ENCODE measurements at regions not wholly inside any gene's neighbourhood (a gene's known extent, or its start where the extent isn't known, plus 50 kb on each side); places are given as distances from the start of the nearest gene placed in this dataset.

DNA sequence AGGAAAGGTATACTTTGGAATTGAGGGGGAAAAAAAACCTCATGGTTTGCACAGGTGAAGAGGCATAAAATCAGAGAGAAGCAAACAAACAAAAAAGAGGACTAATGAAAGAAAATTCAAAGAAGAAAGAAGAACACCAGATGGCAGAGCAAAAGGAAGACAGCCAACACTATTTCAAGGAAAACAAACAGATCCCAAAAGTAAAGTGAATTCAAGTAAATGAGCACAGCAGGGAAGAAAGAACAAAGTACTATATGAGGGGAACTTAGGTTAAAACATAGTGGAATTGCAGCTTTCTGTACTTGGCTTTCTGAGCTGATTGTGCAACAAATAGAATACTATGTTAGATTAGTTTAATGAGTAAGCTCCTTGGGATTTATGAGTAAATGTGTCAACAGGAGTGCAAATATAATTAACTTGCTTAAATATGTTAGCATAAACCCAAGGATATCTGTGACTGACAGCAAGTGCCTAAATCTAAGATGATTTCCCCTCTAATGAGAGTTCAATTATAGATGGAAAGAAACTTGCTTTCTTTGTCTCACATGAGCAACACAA lies 404.6 kb upstream of the CNTN5 start:
- Histone ChIP-seq H3K4me2 (ENCODE audit: insufficient read depth, low read length) (no peak overlapping the region), H3K27ac (ENCODE audit: extremely low read depth, low read depth, low read length) (no peak overlapping the region), H3K9me1 (ENCODE audit: control insufficient read depth, insufficient read depth, low read length) (no peaks in the 10 kb centered on the region), H3K36me3 (ENCODE audit: control insufficient read depth, insufficient read depth, low read length) (no peaks in the 10 kb centered on the region), H3K9ac (ENCODE audit: insufficient read depth in 1 of 2, low read depth in 2 of 2, low read length in 2 of 2) (no peak overlapping the region), H3K4me3 (no peak overlapping the region), H3K9me3 (replicated peaks; ENCODE audit: control insufficient read depth, insufficient read depth, low read depth, low read length) (no peaks in the 10 kb centered on the region; the same call in 1 of the 2 replicates), H3K79me2 (ENCODE audit: control insufficient read depth, insufficient read depth, low read length) (no peaks in the 10 kb centered on the region), H4K20me1 (replicated peaks; ENCODE audit: control insufficient read depth, insufficient read depth, low read length) (no peaks in the 10 kb centered on the region), H2AFZ (ENCODE audit: low read depth, low read length) (no peak overlapping the region), H3K27me3 (ENCODE audit: control insufficient read depth in 2 of 2, insufficient read depth in 2 of 2, low read length in 2 of 2) (no peaks in the 10 kb centered on the region), H3K4me1 (replicated peaks in 1 of 2; ENCODE audit: control insufficient read depth in 2 of 2, insufficient read depth in 2 of 2, low read length in 2 of 2) (no peaks in the 10 kb centered on the region)
- in situ Hi-C loops (cut with MboI), result no loop called here
- peak; percentile 45 for TF ChIP-seq CEBPB (tag; IDR thresholded peaks at IDR 0.05)
- no peak for TF ChIP-seq ZNF778 (CRISPR knock-in tag; IDR thresholded peaks at IDR 0.05)
- no peak for DNase-seq (ENCODE audit: extremely low read depth in 1 of 4, low spot score in 3 of 4)
- ChIA-PET CTCF (ENCODE audit: low intra/inter-chr PET ratio) (no interaction called here), POLR2A (no interaction called here)
- no peak for FAIRE-seq
- no TSS peak for BruUV-seq (replicated peaks)
- no peak for ATAC-seq
- intact Hi-C loops (cut with micrococcal nuclease), result no loop called here

DNA sequence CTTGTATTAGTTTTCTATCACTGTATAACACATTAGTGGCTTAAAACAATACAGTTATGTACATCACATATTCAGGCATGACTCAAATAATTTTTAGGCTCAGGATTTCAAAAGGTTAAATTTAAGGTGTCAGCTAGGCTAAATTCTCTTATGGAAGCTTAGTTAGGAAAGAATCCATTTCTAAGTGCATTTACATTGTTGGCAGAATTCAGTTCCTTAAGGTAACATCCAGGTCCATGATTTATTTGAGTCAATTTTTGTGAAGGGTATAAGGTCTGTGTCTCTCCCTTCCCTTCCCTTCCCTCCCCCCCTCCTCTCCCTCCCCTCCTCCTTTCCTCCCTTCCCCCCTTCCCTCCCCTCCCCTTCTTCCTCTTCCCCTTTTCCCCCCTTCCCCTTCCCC lies 399.0 kb upstream of the CNTN5 start:
- POLR2A ChIA-PET, result no interaction called here
- FAIRE-seq, result no peak
- no peaks in the 10 kb centered on the region; the same call in 1 of the 2 replicates for H3K9me3 ChIP-seq (replicated peaks; ENCODE audit: control insufficient read depth, insufficient read depth, low read depth, low read length)
- in situ Hi-C loops (cut with MboI), result no loop called here
- ATAC-seq, result no peak
- TF ChIP-seq TARDBP (IDR thresholded peaks at IDR 0.05) (no peak), PCBP2 (IDR thresholded peaks at IDR 0.05; ENCODE audit: low read depth, low read length, poor library complexity, severe bottlenecking) (peak; percentile 59)
- BruUV-seq (replicated peaks), result no TSS peak
- H3K36me3 ChIP-seq (ENCODE audit: control insufficient read depth, insufficient read depth, low read length), result no peaks in the 10 kb centered on the region
- H2AFZ ChIP-seq (ENCODE audit: low read depth, low read length), result no peak overlapping the region
- H3K9me1 ChIP-seq (ENCODE audit: control insufficient read depth, insufficient read depth, low read length), result no peaks in the 10 kb centered on the region
- H3K27ac ChIP-seq (ENCODE audit: extremely low read depth, low read depth, low read length), result no peak overlapping the region
- no peak overlapping the region for H3K4me3 ChIP-seq
- CTCF ChIA-PET (ENCODE audit: low intra/inter-chr PET ratio), result no interaction called here
- no peak for DNase-seq (ENCODE audit: extremely low read depth in 1 of 4, low spot score in 3 of 4)
- intact Hi-C loops (cut with micrococcal nuclease), result no loop called here
- H3K79me2 ChIP-seq (ENCODE audit: control insufficient read depth, insufficient read depth, low read length), result no peaks in the 10 kb centered on the region
- H4K20me1 ChIP-seq (replicated peaks; ENCODE audit: control insufficient read depth, insufficient read depth, low read length), result no peaks in the 10 kb centered on the region
- H3K27me3 ChIP-seq (ENCODE audit: control insufficient read depth in 2 of 2, insufficient read depth in 2 of 2, low read length in 2 of 2), result no peaks in the 10 kb centered on the region
- no peak overlapping the region for H3K4me2 ChIP-seq (ENCODE audit: insufficient read depth, low read length)
- H3K4me1 ChIP-seq (replicated peaks in 1 of 2; ENCODE audit: control insufficient read depth in 2 of 2, insufficient read depth in 2 of 2, low read length in 2 of 2), result no peaks in the 10 kb centered on the region
- H3K9ac ChIP-seq (ENCODE audit: insufficient read depth in 1 of 2, low read depth in 2 of 2, low read length in 2 of 2), result no peak overlapping the region

Data from K562 (cell line).